Ovary (tissue), 7 donors: ENCODE measurements at regions not wholly inside any gene's neighbourhood (a gene's known extent, or its start where the extent isn't known, plus 50 kb on each side); places are given as distances from the start of the nearest gene placed in this dataset.

Source experiments
- DNase-seq, 5 donors: peaks; one replicate each; pipeline ENCODE4 v3.0.0-alpha.2; 2019 to 2020
- H3K27ac ChIP-seq, 2 donors: fragments of 200-600 bp; one replicate each; pipeline versions ENCODE4 v1.5.1 to v1.8.0; 2019 to 2022
- H3K27me3 ChIP-seq: fragments of 200-600 bp; one replicate; pipeline ENCODE4 v1.8.0; 2022
- H3K36me3 ChIP-seq: fragments of 200-600 bp; sonication (generic); one replicate; pipeline ENCODE4 v1.5.1; 2019
- H3K4me1 ChIP-seq: one replicate; pipeline ENCODE4 v1.8.1; 2013; ENCODE audit warnings: mild to moderate bottlenecking, moderate library complexity; ENCODE audit not compliant: insufficient read depth
- H3K4me3 ChIP-seq: fragments of 200-600 bp; sonication (generic); one replicate; pipeline ENCODE4 v1.5.1; 2017
- H3K9me3 ChIP-seq, 2 donors: fragments of 200-600 bp in 1 of 2; sonication (generic) in 1 of 2; one replicate each; pipeline versions ENCODE4 v1.5.1 to v1.8.1; 2013 to 2019; ENCODE audit warnings: mild to moderate bottlenecking in 1 of 2, moderate library complexity in 1 of 2
- CTCF ChIP-seq, 3 donors: fragments of 450-650 bp in 2 of 3; fragments of 200-600 bp in 1 of 3; IDR thresholded peaks; one replicate each; pipeline versions ENCODE4 v1.5.1 to v1.8.0; 2016 to 2022; ENCODE audit warnings: antibody characterized with exemption in 3 of 3, mild to moderate bottlenecking in 1 of 3
- EP300 ChIP-seq: sonication (generic); formaldehyde crosslinking; IDR thresholded peaks from one replicate; pipeline ENCODE4 v1.6.1; 2017; ENCODE audit warnings: antibody characterized with exemption
- POLR2A ChIP-seq: fragments of 450-650 bp; IDR thresholded peaks from one replicate; pipeline ENCODE4 v1.6.1; 2017; ENCODE audit warnings: antibody characterized with exemption, mild to moderate bottlenecking, moderate library complexity
- WGBS, 3 donors: extraction: QIAGEN DNeasy Blood & Tissue Kit in 1 of 3; methylation state at CpG; one replicate each; pipeline versions ENCODE4 v1.1.5 to v1.1.7; 2013 to 2017; 5-methylcytosine and 5-hydroxymethylcytosine counted together
- intact Hi-C, 4 donors: fragments of 100-400 bp; cut with DNase I; formaldehyde crosslinking; loops; one replicate each; pipeline versions ENCODE4 v1.11.0 to v1.15.1; 2022 to 2023
- donor health status: DM: no; HTN: no; CAD: no; lungs with moderate emphysema.
- donor health status: DM: no; HTN: no; CAD: no.
- donor health status: Bipolar disorder and iron deficiency.
- donor health status: DM: no; HTN: no; CAD: no.
- donor health status: DM: yes; HTN: yes; CAD: no.

GRCh38 chr3:28739647-28740046 lies 391.0 kb upstream of the AZI2 start:
- H3K27ac ChIP-seq = no peak overlapping the region
- no peaks in the 10 kb centered on the region for H3K36me3 ChIP-seq
- intact Hi-C loops = no loop called here
- H3K9me3 ChIP-seq = no peaks in the 10 kb centered on the region
- no peaks in the 10 kb centered on the region for H3K27me3 ChIP-seq
- WGBS, 3 donors = 10 to 21% (median 19%) methylated on average over 1 of the region's 1 CpG
- H3K4me1 ChIP-seq = no peaks in the 10 kb centered on the region
- DNase-seq = no peak
- H3K4me3 ChIP-seq = no peak overlapping the region
- TF ChIP-seq CTCF (IDR thresholded peaks at IDR 0.05) (no peak), POLR2A (no peak), EP300 (no peak)

GRCh38 chr3:28743271-28743670 lies 394.6 kb upstream of the AZI2 start:
- intact Hi-C loops = no loop called here
- no peaks in the 10 kb centered on the region for H3K27me3 ChIP-seq
- H3K4me3 ChIP-seq = no peak overlapping the region
- no peak for DNase-seq
- no peaks in the 10 kb centered on the region for H3K4me1 ChIP-seq
- H3K36me3 ChIP-seq = no peaks in the 10 kb centered on the region
- no peak overlapping the region for H3K27ac ChIP-seq
- WGBS, 3 donors = 91 to 100% (median 96%) methylated on average over 2 of the region's 2 CpGs
- no peaks in the 10 kb centered on the region for H3K9me3 ChIP-seq
- TF ChIP-seq EP300 = no peak

GRCh38 chr3:28743831-28744230 lies 395.2 kb upstream of the AZI2 start:
- 86 to 94% (median 93%) methylated on average over 4 of the region's 4 CpGs for WGBS, 3 donors
- intact Hi-C loops = no loop called here

GRCh38 chr3:28745436-28745835 lies 396.8 kb upstream of the AZI2 start:
- DNase-seq = no peak
- no peaks in the 10 kb centered on the region for H3K4me1 ChIP-seq
- H3K36me3 ChIP-seq = no peaks in the 10 kb centered on the region
- 55 to 69% (median 62%) methylated on average over 4 of the region's 4 CpGs for WGBS, 3 donors
- no peak overlapping the region for H3K27ac ChIP-seq
- intact Hi-C loops = no loop called here
- no peaks in the 10 kb centered on the region for H3K9me3 ChIP-seq
- no peaks in the 10 kb centered on the region for H3K27me3 ChIP-seq
- no peak overlapping the region for H3K4me3 ChIP-seq
- TF ChIP-seq CTCF (IDR thresholded peaks at IDR 0.05) (no peak), POLR2A (no peak), EP300 (no peak)

More at GRCh38 chr3:28743831-28744230, 395.2 kb upstream of the AZI2 start:
- H3K4me3 ChIP-seq = no peak overlapping the region
- no peaks in the 10 kb centered on the region for H3K36me3 ChIP-seq
- no peaks in the 10 kb centered on the region for H3K4me1 ChIP-seq
- H3K27me3 ChIP-seq = no peaks in the 10 kb centered on the region
- no peak for TF ChIP-seq POLR2A
- no peak for TF ChIP-seq EP300
- no peak for TF ChIP-seq CTCF (IDR thresholded peaks at IDR 0.05)
- no peak for DNase-seq
- H3K27ac ChIP-seq = no peak overlapping the region
- no peaks in the 10 kb centered on the region for H3K9me3 ChIP-seq

- WGBS, 3 donors = 68 to 76% (median 69%) methylated on average over 6 of the region's 6 CpGs
- H3K4me1 ChIP-seq = no peaks in the 10 kb centered on the region
- H3K36me3 ChIP-seq = no peaks in the 10 kb centered on the region
- no peaks in the 10 kb centered on the region for H3K9me3 ChIP-seq
- H3K27me3 ChIP-seq = no peaks in the 10 kb centered on the region
- H3K4me3 ChIP-seq = no peak overlapping the region
- no peak overlapping the region for H3K27ac ChIP-seq
- TF ChIP-seq POLR2A = no peak
- no peak for TF ChIP-seq CTCF (IDR thresholded peaks at IDR 0.05)
- TF ChIP-seq EP300 = no peak
- intact Hi-C loops = no loop called here
- no peak for DNase-seq
Measured at GRCh38 chr3:28745916-28746617, 397.4 kb upstream of the AZI2 start.
